HG03060 (cell line): ENCODE measurements at regions not wholly inside any gene's neighbourhood (a gene's known extent, or its start where the extent isn't known, plus 50 kb on each side); places are given as distances from the start of the nearest gene placed in this dataset.
"Not testable (repeated sequence)": the region's sequence is repeated elsewhere in the genome, so short reads cannot be mapped to it uniquely, and the experiment has no call there.

Experiments used
- ATAC-seq: cut with Tn5 transposase; IDR thresholded peaks from one replicate; pipeline ENCODE4 v1.9.1; 2021; ENCODE audit warnings: low read depth, moderate number of reproducible peaks; ENCODE audit not compliant: unreplicated experiment

GRCh38 chrX:40260146-40260747 is 162.5 kb upstream of the BCOR start:
- ATAC-seq, result no peak

DNA sequence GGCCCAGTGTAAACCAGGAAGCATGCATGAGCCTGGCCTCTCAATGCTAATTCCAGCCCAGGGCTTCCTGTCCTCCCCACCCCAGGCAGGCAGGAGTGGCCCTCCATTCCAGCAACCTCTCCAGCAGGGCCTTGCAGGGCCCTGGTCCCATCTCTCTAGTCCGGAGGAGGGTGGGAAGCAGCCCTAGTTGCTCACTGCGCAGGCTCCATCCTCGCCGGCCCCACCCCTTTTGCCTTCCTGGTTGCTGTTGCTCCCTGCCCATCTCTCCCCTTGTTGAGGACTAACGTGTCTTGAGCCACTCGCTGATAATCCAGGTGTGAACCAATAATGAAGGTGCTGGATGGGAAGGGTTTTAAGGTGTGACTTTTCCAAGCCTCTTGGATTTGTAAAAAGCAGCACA is 161.2 kb upstream of the BCOR start:
- no peak for ATAC-seq

- no peak for ATAC-seq
These were observed 156.0 kb upstream of the BCOR start for GRCh38 chrX:40253771-40254170.

GRCh38 chrX:40249582-40249981 is 151.8 kb upstream of the BCOR start:
- no peak for ATAC-seq

DNA sequence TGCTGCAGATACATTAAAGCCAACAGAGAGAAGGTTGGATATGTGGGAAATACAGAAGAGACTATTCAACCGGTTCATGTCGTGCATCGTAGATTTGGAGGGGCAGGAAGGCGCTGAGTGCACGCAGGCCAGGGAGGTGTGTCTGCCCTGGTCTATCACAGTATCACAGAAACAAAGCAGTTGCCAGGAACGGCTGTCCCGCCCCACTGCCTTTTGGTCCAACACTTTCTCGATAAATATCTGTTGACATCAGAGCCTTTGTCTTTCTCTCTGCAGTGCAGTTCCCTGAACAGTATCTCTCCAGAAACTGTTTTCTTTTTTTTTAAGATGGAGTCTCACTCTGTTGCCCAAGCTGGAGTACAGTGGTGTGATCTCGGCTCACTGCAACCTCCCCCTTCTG is 151.1 kb upstream of the BCOR start:
- no peak for ATAC-seq

GRCh38 chrX:40247848-40248622 is 150.3 kb upstream of the BCOR start:
- ATAC-seq, result no peak

- ATAC-seq, result no peak
These were observed 149.6 kb upstream of the BCOR start for GRCh38 chrX:40247382-40247781.

DNA sequence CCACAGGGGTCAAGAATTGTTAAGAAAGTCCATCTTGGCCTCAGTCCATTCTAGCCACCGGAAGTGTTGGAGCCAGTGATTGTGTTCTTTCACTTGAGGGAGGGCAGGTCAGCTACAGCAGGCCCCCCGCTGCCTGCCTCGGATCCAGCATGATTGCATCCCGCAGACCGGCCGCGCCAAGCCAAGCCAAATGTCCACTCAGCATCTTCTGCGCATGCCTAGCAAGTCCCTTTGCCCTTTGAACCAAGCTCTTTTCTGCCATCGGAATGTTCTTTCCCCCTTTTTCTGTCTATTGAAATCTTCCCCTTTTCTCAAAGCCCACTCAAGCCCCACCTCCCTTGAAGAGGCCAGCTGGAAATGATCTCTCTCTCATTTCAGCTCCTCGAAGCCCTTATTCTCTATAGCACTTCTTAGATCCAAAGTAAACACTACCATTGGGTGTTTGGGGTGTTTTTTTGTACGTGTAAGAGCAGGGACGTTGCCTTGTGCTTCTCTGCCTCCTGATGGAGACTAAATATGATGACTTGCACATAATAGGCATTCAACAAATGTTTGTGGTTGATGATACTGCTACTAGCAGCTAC is 147.8 kb upstream of the BCOR start:
- no peak for ATAC-seq

DNA sequence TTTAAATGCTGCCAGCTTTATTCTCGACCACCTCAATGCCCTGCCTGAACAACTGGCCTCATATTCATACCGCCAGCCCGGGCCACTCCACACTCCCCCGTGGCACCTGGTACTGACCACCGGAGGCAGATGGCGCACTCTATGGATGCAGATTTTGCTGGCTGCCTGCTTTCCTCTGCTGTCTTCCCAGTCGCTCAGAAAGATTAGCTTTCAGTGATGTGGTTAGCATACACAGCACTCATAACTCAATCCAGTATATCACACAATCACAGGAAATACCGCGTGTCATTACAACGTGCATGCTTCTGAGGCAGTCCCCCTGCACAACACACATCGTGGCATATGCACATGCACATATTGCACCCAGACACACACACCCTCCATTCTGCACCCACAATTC is 147.2 kb upstream of the BCOR start:
- ATAC-seq, result no peak

- no peak for ATAC-seq
These were observed 146.2 kb upstream of the BCOR start for GRCh38 chrX:40243755-40244515.

- no peak for ATAC-seq
These were observed 143.1 kb upstream of the BCOR start for GRCh38 chrX:40240844-40241243.

DNA sequence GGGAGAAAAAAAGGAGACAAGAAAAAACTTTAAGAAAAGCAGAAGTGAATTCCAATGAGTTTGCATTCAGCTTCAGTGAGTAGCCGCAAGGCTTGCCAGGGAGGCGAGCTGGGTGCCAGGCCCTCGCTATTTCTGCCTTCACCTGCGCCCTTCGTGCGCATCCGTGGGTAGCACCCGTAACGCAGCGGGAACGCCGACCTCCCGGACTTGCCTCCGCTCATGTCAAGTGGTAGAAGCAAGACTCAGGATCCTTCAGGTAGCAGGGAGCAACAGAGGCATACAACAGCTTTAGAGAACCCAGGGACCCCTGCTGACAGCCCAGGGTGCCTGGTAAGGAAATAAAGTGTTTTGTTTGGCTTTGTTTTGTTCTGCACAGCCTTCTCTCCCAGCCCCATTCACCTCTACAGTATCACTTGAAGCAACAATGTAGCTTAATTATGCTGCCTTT is 140.0 kb upstream of the BCOR start:
- no peak for ATAC-seq

GRCh38 chrX:40230646-40231045 is 132.9 kb upstream of the BCOR start:
- ATAC-seq, result no peak

DNA sequence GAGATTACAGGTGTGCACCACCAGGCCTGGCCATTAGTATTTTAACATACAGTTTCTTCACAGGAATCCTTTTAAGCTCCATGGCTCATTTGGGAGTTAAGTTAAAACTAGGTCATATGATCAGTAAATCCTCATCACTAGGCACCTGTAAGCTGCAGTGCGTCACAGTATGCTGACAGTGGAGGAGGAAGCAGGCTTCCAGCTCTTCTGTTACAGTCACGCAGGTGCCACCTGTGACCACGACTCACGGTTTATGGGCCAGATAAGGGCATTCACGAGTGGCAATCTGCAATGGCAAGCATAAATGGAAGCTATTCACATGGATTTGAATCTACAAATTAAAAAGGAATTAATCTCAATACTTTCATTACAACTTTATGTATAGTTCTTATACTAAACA is 129.4 kb upstream of the BCOR start:
- no peak for ATAC-seq

GRCh38 chrX:40224658-40225057 is 126.9 kb upstream of the BCOR start:
- ATAC-seq, result no peak

DNA sequence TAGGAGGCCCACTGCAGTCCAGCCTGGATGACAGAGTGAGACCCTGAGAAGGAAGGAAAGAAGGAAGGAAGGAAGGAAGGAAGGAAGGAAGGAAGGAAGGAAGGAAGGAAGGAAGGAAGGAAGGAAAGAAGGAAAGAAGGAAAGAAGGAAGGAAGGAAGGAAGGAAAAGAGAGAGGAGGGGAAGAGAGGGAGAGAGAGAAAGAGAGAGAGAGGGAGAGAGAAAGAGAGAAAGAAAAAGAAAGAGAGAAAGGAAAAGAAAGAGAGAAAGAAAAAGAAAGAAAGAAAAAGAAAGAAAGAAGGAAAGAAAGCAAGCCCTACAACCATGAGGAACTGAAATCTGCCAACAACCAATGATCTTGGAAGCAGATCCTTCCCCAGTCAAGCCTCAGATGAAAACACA is 124.9 kb upstream of the BCOR start:
- ATAC-seq, result not testable (repeated sequence)

- ATAC-seq, result no peak
These were observed 115.3 kb upstream of the BCOR start for GRCh38 chrX:40213092-40213491.

GRCh38 chrX:40209951-40210617 is 112.3 kb upstream of the BCOR start:
- ATAC-seq, result no peak

DNA sequence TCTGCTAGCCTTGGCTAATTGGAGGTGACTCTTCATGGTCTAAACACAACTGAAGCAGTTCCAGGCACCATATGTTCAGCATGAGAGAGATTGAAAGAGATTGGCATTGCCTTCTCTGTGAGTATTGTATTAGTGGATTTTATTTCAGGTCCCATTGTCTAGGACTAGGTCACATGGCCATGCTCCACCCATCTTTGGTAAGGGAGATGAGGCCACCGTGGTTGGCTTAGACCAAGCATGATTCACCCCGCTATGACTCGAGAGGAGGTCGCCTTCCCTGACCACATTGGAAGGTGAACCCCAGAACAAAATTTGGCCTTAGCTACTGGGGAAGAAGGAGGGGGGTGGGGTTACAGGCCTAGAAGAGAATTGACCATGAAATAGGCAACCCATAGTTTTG is 109.9 kb upstream of the BCOR start:
- no peak for ATAC-seq

- ATAC-seq, result no peak
These were observed 107.7 kb upstream of the BCOR start for GRCh38 chrX:40205471-40205870.

- ATAC-seq, result no peak
These were observed 104.7 kb upstream of the BCOR start for GRCh38 chrX:40202456-40202855.
